SU-DHL-6 (cell line): ENCODE measurements at regions not wholly inside any gene's neighbourhood (a gene's known extent, or its start where the extent isn't known, plus 50 kb on each side); places are given as distances from the start of the nearest gene placed in this dataset.

ENCODE experiments used
- EZH2phosphoT487 ChIP-seq: fragments of 200-600 bp; sonication (generic), shearing (Covaris generic); conservative IDR thresholded peaks from 2 replicates; pipeline ENCODE4 v1.6.1; 2018; ENCODE audit warnings: mild to moderate bottlenecking, antibody characterized with exemption, low read length, moderate library complexity, mixed read lengths
- TF ChIP-seq, protein P1 (sequence below): fragments of 200-600 bp; sonication (generic); IDR thresholded peaks from one replicate; pipeline ENCODE4 v1.5.1; 2017; ENCODE audit warnings: antibody characterized with exemption, mild to moderate bottlenecking, low read length, moderate library complexity; ENCODE audit not compliant: insufficient read depth, poor library complexity, severe bottlenecking

DNA sequence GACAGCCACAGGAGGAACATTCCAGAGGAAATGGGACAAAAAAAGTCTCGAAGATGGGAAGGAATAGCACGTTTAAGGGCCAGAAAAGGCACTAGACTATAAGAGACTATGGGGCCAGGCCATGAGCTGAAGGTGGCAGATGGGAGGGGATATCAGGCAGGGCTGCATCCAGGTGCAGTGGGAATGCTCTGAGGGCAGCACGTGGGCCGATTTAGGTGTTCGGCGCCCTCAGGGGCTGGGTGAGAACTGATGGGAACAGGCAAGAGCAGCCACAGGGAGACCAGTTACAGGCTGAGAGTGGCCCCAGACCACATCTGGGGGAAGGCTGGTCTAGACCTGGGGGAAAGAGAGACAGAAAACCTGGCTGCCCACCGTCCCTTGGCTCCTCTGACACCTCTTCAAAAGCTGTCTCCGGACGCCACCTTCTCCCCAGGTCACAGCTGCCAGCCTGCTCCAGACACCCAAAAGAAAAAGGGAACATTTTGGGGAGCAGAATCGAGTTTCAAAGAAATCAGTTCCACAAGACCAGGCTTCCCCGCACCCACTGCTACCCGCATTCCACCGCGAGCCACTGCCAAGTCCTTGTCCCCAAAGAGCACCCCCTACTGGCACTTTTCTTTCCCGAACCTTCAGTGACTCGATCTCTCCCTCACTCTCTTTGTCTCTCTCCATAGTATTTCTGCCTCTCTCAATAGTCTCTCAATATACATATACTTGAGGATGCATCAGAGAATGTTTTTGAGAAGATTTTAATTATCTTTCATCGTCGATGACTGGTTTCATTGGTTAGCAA, 190.1 kb upstream of the AGAP1 start:
- TF ChIP-seq, protein P1, sequence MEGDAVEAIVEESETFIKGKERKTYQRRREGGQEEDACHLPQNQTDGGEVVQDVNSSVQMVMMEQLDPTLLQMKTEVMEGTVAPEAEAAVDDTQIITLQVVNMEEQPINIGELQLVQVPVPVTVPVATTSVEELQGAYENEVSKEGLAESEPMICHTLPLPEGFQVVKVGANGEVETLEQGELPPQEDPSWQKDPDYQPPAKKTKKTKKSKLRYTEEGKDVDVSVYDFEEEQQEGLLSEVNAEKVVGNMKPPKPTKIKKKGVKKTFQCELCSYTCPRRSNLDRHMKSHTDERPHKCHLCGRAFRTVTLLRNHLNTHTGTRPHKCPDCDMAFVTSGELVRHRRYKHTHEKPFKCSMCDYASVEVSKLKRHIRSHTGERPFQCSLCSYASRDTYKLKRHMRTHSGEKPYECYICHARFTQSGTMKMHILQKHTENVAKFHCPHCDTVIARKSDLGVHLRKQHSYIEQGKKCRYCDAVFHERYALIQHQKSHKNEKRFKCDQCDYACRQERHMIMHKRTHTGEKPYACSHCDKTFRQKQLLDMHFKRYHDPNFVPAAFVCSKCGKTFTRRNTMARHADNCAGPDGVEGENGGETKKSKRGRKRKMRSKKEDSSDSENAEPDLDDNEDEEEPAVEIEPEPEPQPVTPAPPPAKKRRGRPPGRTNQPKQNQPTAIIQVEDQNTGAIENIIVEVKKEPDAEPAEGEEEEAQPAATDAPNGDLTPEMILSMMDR: no peak
- no peak for TF ChIP-seq EZH2phosphoT487
